ENCODE measurements at regions not wholly inside any gene's neighbourhood (a gene's known extent, or its start where the extent isn't known, plus 50 kb on each side); places are given as distances from the start of the nearest gene placed in this dataset.

- no peak overlapping the region for H2BK5ac ChIP-seq (ENCODE audit: low read depth, low read length)
- no peak overlapping the region for H4K5ac ChIP-seq (ENCODE audit: insufficient read length, low read depth, low read length)
- H3K4me1 ChIP-seq (replicated peaks in 1 of 4; ENCODE audit: control insufficient read depth in 3 of 4, insufficient read depth in 4 of 4, low read length in 3 of 4), result peaks cover 0 to 3% (median 0%) of the 10 kb centered on the region in 4 experiments; a peak in 1 of 7 replicates
- H2BK12ac ChIP-seq (ENCODE audit: low read depth, low read length), result no peak overlapping the region
- H3K4me3 ChIP-seq (ENCODE audit: extremely low read depth in 1 of 4, insufficient read depth in 2 of 4, low read depth in 3 of 4, low read length in 4 of 4), result no peak overlapping the region
- no peaks in the 10 kb centered on the region for H3K79me1 ChIP-seq (ENCODE audit: low read depth, low read length)
- TF ChIP-seq ASH2L (IDR thresholded peaks at IDR 0.05; ENCODE audit: low read length), result no peak
- TF ChIP-seq, protein P1, sequence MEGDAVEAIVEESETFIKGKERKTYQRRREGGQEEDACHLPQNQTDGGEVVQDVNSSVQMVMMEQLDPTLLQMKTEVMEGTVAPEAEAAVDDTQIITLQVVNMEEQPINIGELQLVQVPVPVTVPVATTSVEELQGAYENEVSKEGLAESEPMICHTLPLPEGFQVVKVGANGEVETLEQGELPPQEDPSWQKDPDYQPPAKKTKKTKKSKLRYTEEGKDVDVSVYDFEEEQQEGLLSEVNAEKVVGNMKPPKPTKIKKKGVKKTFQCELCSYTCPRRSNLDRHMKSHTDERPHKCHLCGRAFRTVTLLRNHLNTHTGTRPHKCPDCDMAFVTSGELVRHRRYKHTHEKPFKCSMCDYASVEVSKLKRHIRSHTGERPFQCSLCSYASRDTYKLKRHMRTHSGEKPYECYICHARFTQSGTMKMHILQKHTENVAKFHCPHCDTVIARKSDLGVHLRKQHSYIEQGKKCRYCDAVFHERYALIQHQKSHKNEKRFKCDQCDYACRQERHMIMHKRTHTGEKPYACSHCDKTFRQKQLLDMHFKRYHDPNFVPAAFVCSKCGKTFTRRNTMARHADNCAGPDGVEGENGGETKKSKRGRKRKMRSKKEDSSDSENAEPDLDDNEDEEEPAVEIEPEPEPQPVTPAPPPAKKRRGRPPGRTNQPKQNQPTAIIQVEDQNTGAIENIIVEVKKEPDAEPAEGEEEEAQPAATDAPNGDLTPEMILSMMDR (IDR thresholded peaks at IDR 0.05; ENCODE audit: control extremely low read depth in 1 of 3, insufficient read depth in 1 of 3, low read depth in 1 of 3, low read length in 3 of 3), result peak; percentile 93 to 99 (median 97)
- TF ChIP-seq CEBPB (IDR thresholded peaks at IDR 0.05; ENCODE audit: low read depth, low read length), result no peak
- peak; percentile 65; the same call in 1 of the 2 replicates for TF ChIP-seq KDM1A (IDR thresholded peaks at IDR 0.05; ENCODE audit: borderline replicate concordance, low read length)
- TF ChIP-seq MAX (IDR thresholded peaks at IDR 0.05), result peak; percentile 74
- TF ChIP-seq GABPA (IDR thresholded peaks at IDR 0.05; ENCODE audit: borderline replicate concordance, insufficient read depth, low read length), result peak; percentile 51; the same call in 1 of the 2 replicates
- no peak for TF ChIP-seq SP2 (IDR thresholded peaks at IDR 0.05; ENCODE audit: low read length)
- no peak for TF ChIP-seq SIX5 (IDR thresholded peaks at IDR 0.05; ENCODE audit: low read depth, low read length)
- peak; percentile 96 for TF ChIP-seq RAD21 (IDR thresholded peaks at IDR 0.05 in 1 of 2, conservative IDR thresholded peaks at IDR 0.05 in 1 of 2; ENCODE audit: low read depth in 2 of 2, low read length in 2 of 2)
- peak; percentile 51; the same call in 1 of the 2 replicates for TF ChIP-seq YY1 (IDR thresholded peaks at IDR 0.05; ENCODE audit: low read depth, low read length)
- no peak overlapping the region for H4K91ac ChIP-seq (replicated peaks; ENCODE audit: insufficient read length, low read length)
- H3K23me2 ChIP-seq (ENCODE audit: low read depth, low read length), result no peaks in the 10 kb centered on the region
- POLR2A ChIA-PET (ENCODE audit: partially characterized antibody), result no interaction called here
- no peak overlapping the region for H3K4me2 ChIP-seq (ENCODE audit: insufficient read depth in 1 of 2, low read depth in 2 of 2, low read length in 2 of 2)
- DNase-seq (ENCODE audit: low read depth in 1 of 2, low spot score in 2 of 2) (peak; percentile 27 to 89), FAIRE-seq (peak; percentile 63)
- peak overlapping the region; percentile 96; the same call in 1 of the 2 replicates for H2AFZ ChIP-seq (ENCODE audit: low read length)
- no peak overlapping the region for H2BK120ac ChIP-seq (replicated peaks; ENCODE audit: low read depth, low read length)
- H3K9me3 ChIP-seq (ENCODE audit: insufficient read depth in 2 of 2, low read depth in 1 of 2, low read length in 1 of 2), result no peaks in the 10 kb centered on the region
- H3K18ac ChIP-seq (ENCODE audit: extremely low read depth, low read length), result no peak overlapping the region
- no peak overlapping the region; the same call in 1 of the 2 replicates for H2BK20ac ChIP-seq (ENCODE audit: low read length)
- H3K23ac ChIP-seq (ENCODE audit: insufficient read length), result no peak overlapping the region
- no peak overlapping the region for H3K56ac ChIP-seq (replicated peaks; ENCODE audit: insufficient read length, low read depth, low read length)
- H3K9ac ChIP-seq (replicated peaks in 1 of 4; ENCODE audit: extremely low read depth in 1 of 4, low read depth in 3 of 4, low read length in 3 of 4), result no peak overlapping the region
- peaks cover 0 to 11% (median 0%) of the 10 kb centered on the region in 4 experiments; a peak in 1 of 7 replicates for H3K27me3 ChIP-seq (replicated peaks in 1 of 4; ENCODE audit: control insufficient read depth in 3 of 4, extremely low read depth in 1 of 4, insufficient read depth in 3 of 4, low read length in 3 of 4)
- WGBS, 2 experiments (ENCODE audit: extremely low coverage in 1 of 2, insufficient coverage in 1 of 2, insufficient read length in 1 of 2, insufficient replicate concordance in 2 of 2, low coverage in 1 of 2, low lambda C conversion rate in 2 of 2, missing lambda C conversion rate in 1 of 2), result 57% methylated on average over 19 of the region's 19 CpGs; no CpG with 5 or more reads in 1 of the 2 experiments
- H3K14ac ChIP-seq (ENCODE audit: insufficient read length), result no peak overlapping the region
- H3K4ac ChIP-seq (replicated peaks; ENCODE audit: insufficient read length, low read depth, low read length), result no peak overlapping the region
- H2BK15ac ChIP-seq (ENCODE audit: low read length), result peak overlapping the region; percentile 34; the same call in 1 of the 2 replicates
- H3K79me2 ChIP-seq (ENCODE audit: control insufficient read depth in 1 of 2, insufficient read depth in 2 of 2, low read length in 2 of 2), result no peaks in the 10 kb centered on the region
- no peaks in the 10 kb centered on the region for H3K36me3 ChIP-seq (ENCODE audit: control insufficient read depth in 2 of 4, insufficient read depth in 4 of 4, low read length in 3 of 4)
- no peaks in the 10 kb centered on the region for H4K20me1 ChIP-seq (replicated peaks in 1 of 2; ENCODE audit: control insufficient read depth in 1 of 2, insufficient read depth in 2 of 2, low read length in 2 of 2)
- peak overlapping the region; percentile 69; the same call in 1 of the 2 replicates for H4K8ac ChIP-seq (ENCODE audit: extremely low read depth, insufficient read depth, low read length)
- CTCF ChIA-PET (ENCODE audit: partially characterized antibody), result interaction anchor here (1.1 to 1.8 kb wide), 9 partner anchors 8 to 803 kb away, joined by 3 to 8 read pairs (median 5); no protein-coding TSS in a partner anchor
- no peak overlapping the region for H2AK5ac ChIP-seq (ENCODE audit: low read depth, low read length)
- H3K27ac ChIP-seq (ENCODE audit: low read depth, low read length), result no peak overlapping the region
These were observed 97.7 kb upstream of the MVB12B start for GRCh38 chr9:126228781-126229444.
